OCI-LY7 (cell line): ENCODE measurements at regions not wholly inside any gene's neighbourhood (a gene's known extent, or its start where the extent isn't known, plus 50 kb on each side); places are given as distances from the start of the nearest gene placed in this dataset.

Experiments used
- BruUV-seq: library from RNA; stranded (reverse); fragments of 400-500 nt; replicated peaks from 2 replicates; lab custom pipeline; 2021; lab: Mats Ljungman, UMichigan
- CTCF ChIA-PET: fragments of 300-600 bp; sonication (Branson Sonifier 250); formaldehyde crosslinking; loops from one replicate; lab custom pipeline; 2022; ENCODE audit warnings: antibody characterized with exemption; ENCODE audit not compliant: unreplicated experiment; lab: Charles Lee
- POLR2A ChIA-PET: fragments of 300-600 bp; sonication (Branson Sonifier 250); formaldehyde crosslinking; loops from one replicate; lab custom pipeline; 2022; ENCODE audit warnings: antibody characterized with exemption; lab: Charles Lee
- DNase-seq: peaks from one replicate; pipeline ENCODE4 v3.0.0-alpha.2; 2015; ENCODE audit warnings: low spot score
- H2AFZ ChIP-seq: fragments of 200-600 bp; sonication (generic), shearing (Covaris generic); 2 replicates; pipeline ENCODE4 v1.6.1; 2014; ENCODE audit warnings: mild to moderate bottlenecking, antibody characterized with exemption, low read length, moderate library complexity
- H3K27ac ChIP-seq: fragments of 200-600 bp; sonication (generic); 2 replicates; pipeline ENCODE4 v1.5.1; 2014; ENCODE audit warnings: mixed run types, low read depth, mild to moderate bottlenecking, moderate library complexity, low read length, inconsistent platforms; ENCODE audit not compliant: poor library complexity, severe bottlenecking
- H3K36me3 ChIP-seq: fragments of 200-600 bp; sonication (generic); 2 replicates; pipeline ENCODE4 v1.6.1; 2014; ENCODE audit warnings: mild to moderate bottlenecking, antibody characterized with exemption, low read length, moderate library complexity, mixed read lengths; ENCODE audit not compliant: insufficient read depth
- H3K4me1 ChIP-seq: fragments of 200-600 bp; sonication (generic); 2 replicates; pipeline ENCODE4 v1.5.1; 2014; ENCODE audit warnings: mild to moderate bottlenecking, low read length; ENCODE audit not compliant: insufficient read depth, poor library complexity, severe bottlenecking
- H3K4me2 ChIP-seq: fragments of 200-600 bp; sonication (generic); 2 replicates; pipeline ENCODE4 v1.6.1; 2014; ENCODE audit warnings: mild to moderate bottlenecking, low read length
- H3K4me3 ChIP-seq: fragments of 200-600 bp; sonication (generic); 2 replicates; pipeline ENCODE4 v1.5.1; 2014; ENCODE audit warnings: mild to moderate bottlenecking, low read depth, low read length; ENCODE audit not compliant: poor library complexity, severe bottlenecking
- H3K79me2 ChIP-seq: fragments of 200-600 bp; sonication (generic); 2 replicates; pipeline ENCODE4 v1.6.1; 2016; ENCODE audit warnings: low read depth, mild to moderate bottlenecking, low read length, moderate library complexity, mixed read lengths; ENCODE audit not compliant: insufficient read depth
- H3K9me2 ChIP-seq: fragments of 200-600 bp; sonication (generic); 2 replicates; pipeline ENCODE4 v1.6.1; 2016; ENCODE audit warnings: mild to moderate bottlenecking, low read length, mixed read lengths; ENCODE audit not compliant: insufficient read depth
- H3K9me3 ChIP-seq: fragments of 200-600 bp; sonication (generic); 2 replicates; pipeline ENCODE4 v1.6.1; 2014; ENCODE audit warnings: mild to moderate bottlenecking, mixed run types, low read length, mixed read lengths
- H4K20me1 ChIP-seq: fragments of 200-600 bp; sonication (generic); 2 replicates; pipeline ENCODE4 v1.6.1; 2014; ENCODE audit warnings: mild to moderate bottlenecking, antibody characterized with exemption, low read length, moderate library complexity, mixed read lengths; ENCODE audit not compliant: insufficient read depth
- EZH2phosphoT487 ChIP-seq: fragments of 200-600 bp; sonication (generic); IDR thresholded peaks from 2 replicates; pipeline ENCODE4 v1.6.1; 2018; ENCODE audit warnings: low read depth, borderline replicate concordance, mild to moderate bottlenecking, mixed run types, antibody characterized with exemption, low read length, moderate library complexity, mixed read lengths
- intact Hi-C: fragments of 100-400 bp; cut with micrococcal nuclease; formaldehyde crosslinking; loops from one replicate; pipeline ENCODE4 v1.10.0; 2022; ENCODE audit not compliant: unreplicated experiment
- TF ChIP-seq, protein P1 (sequence below): fragments of 200-600 bp; sonication (generic); conservative IDR thresholded peaks from 2 replicates; pipeline ENCODE4 v1.5.1; 2014; ENCODE audit warnings: mild to moderate bottlenecking, antibody characterized with exemption, low read length, moderate library complexity, mixed read lengths

DNA sequence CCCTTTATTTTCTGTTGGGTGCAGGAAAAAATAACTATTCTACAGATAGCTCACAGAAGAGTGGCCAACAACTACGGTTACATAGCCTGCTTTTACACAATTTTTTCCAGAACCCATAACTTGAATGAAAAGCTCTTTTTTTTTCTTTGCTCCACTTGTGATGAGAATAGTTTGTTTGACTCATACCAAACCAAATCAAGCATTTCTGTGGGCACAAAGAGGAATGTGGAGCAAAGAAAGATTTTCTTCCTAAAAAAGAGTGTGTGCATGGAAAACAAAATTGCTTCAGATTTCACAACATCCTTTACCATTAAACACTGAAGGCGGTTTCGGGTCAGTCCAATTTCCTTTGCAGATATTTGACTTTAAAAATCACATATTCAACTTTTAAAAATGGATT lies 54.8 kb upstream of the RAB11FIP2 start:
- no peaks in the 10 kb centered on the region for H3K9me2 ChIP-seq
- TF ChIP-seq, protein P1, sequence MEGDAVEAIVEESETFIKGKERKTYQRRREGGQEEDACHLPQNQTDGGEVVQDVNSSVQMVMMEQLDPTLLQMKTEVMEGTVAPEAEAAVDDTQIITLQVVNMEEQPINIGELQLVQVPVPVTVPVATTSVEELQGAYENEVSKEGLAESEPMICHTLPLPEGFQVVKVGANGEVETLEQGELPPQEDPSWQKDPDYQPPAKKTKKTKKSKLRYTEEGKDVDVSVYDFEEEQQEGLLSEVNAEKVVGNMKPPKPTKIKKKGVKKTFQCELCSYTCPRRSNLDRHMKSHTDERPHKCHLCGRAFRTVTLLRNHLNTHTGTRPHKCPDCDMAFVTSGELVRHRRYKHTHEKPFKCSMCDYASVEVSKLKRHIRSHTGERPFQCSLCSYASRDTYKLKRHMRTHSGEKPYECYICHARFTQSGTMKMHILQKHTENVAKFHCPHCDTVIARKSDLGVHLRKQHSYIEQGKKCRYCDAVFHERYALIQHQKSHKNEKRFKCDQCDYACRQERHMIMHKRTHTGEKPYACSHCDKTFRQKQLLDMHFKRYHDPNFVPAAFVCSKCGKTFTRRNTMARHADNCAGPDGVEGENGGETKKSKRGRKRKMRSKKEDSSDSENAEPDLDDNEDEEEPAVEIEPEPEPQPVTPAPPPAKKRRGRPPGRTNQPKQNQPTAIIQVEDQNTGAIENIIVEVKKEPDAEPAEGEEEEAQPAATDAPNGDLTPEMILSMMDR, result no peak
- TF ChIP-seq EZH2phosphoT487, result no peak
- H3K36me3 ChIP-seq, result no peaks in the 10 kb centered on the region
- POLR2A ChIA-PET, result interaction anchor here (0.7 kb wide), 1 partner anchor 1420 kb away, joined by 3 read pairs; no protein-coding TSS in a partner anchor
- CTCF ChIA-PET, result no interaction called here
- no peak overlapping the region for H3K4me3 ChIP-seq
- intact Hi-C loops, result no loop called here
- no peaks in the 10 kb centered on the region for H3K4me1 ChIP-seq
- no peak overlapping the region for H3K4me2 ChIP-seq
- H3K9me3 ChIP-seq, result no peaks in the 10 kb centered on the region
- H4K20me1 ChIP-seq, result no peaks in the 10 kb centered on the region
- no peaks in the 10 kb centered on the region for H3K79me2 ChIP-seq
- H2AFZ ChIP-seq, result no peak overlapping the region
- no peak overlapping the region for H3K27ac ChIP-seq
- no TSS peak for BruUV-seq
- DNase-seq, result no peak
